NCI-H2171 (cell line): ENCODE measurements at regions not wholly inside any gene's neighbourhood (a gene's known extent, or its start where the extent isn't known, plus 50 kb on each side); places are given as distances from the start of the nearest gene placed in this dataset.
"Not testable (repeated sequence)": the region's sequence is repeated elsewhere in the genome, so short reads cannot be mapped to it uniquely, and the experiment has no call there.

Experiments used
- DNase-seq: peaks from one replicate; lab custom pipeline; 2025; lab: John Stamatoyannopoulos, UW

DNA sequence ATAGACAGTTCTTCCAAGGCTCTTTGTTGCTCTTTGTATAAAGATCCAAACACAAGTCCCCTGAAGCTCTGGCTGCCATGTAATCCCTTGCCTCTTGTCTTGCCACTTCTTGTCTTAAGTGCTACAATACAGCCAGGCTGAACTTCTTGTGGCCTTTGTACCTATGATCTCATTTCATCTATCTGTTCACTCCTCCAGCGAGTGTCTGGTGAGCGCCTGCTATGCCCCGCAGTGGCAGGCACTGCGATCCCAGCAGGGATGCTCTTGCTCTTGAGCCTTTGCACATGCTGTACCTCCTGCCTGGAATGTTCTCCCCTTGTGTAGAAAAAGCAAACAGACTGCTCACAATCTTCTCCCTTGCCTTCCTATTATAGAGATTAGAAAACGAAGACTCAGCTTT, 81.9 kb upstream of the ADPGK start:
- DNase-seq: no peak

DNA sequence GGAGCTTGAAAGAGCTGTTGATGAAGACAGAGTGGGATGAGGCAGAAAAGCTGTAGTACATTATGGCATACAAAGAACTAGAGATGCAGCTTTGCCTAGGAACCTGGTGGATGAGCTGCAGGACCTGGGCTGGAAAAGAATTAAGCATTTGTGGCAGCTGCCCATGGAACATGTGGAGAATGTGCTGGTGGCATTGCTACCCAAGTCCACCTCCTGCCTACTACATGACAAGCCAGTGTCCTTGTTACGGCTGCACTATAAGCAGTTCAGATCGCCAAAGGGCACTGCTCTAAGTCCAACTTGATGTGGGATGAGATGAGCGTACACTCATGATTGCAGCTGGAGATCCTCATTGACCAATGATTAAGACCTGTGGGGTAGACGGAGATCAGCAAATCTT, 81.1 kb upstream of the ADPGK start:
- DNase-seq: no peak

DNA sequence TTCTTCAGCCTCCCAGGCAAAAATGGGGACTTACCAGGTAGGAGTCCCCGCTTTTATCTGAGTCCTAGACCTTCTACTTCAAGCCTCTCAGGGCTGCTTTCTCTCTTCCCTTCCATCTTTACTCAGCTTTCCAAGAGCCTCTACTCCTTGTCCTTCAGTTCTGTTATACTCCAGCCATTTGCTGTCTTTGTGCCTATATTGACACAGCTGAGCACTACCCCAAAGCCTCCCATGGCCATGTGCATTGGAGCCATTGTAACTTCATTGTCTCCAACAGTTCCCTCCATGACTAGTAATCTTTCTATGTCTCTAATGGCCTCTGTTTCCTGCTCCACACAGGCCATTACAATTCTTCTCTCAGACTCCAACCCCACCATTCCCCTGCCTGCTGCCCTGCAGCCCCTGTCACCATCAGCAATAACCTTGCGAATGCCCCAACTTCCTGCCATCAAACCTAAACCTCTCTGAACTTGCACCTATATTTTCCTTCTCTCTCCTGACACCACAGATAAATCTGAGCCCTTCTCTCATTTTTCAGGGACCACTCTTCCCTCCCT, 77.9 kb upstream of the ADPGK start:
- DNase-seq: no peak

DNA sequence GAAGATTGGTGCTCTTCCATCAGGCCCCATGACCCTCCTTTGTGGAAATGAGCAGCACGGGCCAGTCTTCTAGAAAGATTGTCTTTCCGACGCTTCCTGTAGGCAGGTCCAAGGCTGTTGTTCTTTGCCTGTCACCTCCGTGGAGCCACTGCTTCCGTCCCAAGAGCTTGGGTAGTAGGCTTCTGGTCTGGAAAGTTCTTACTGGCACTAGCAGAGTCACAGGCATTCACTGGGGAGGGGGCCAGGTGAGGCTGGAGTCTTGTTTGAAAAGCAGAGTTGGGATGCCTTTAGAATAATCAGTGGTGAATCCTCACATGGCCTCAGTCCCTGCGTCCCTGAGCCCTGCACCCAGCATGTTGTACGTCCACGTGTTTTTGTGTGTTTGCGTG, 76.2 kb upstream of the ADPGK start:
- no peak for DNase-seq

DNA sequence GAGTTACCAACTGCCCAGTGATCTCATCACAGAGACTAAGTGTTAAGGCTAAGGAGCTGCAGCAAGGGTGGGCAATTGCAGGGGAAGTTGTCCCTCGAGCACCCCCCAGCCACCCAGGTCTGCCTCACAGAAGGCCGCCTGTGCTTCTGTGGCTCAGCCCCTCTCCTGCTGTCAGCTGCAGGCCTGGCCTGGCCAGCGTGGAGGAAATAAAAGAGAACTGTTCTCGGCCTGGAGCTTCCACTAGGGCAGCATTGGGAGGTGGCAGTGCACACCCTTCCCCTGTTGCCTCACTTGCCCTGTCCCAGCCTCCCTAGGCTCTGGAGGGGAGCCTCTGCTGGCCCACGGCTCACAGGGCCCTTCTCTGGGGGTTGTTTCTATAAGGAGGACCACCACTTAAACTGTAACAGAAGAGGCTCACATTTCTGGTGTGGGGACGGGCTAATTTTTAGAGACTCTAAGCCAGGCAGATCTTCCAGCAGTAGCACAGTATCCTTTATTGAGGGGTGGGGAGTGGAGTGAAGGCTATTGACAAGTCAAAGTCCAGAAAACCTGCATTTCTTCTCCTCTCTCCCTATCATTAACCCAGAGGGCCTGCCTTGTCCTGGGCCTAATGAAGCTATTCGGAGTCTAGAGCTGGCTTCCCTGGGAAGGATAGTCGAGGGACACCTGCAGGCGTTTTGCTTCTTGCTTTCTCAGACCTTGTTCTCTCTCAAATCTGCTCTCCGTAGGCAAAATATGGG, 75.6 kb upstream of the ADPGK start:
- no peak for DNase-seq

DNA sequence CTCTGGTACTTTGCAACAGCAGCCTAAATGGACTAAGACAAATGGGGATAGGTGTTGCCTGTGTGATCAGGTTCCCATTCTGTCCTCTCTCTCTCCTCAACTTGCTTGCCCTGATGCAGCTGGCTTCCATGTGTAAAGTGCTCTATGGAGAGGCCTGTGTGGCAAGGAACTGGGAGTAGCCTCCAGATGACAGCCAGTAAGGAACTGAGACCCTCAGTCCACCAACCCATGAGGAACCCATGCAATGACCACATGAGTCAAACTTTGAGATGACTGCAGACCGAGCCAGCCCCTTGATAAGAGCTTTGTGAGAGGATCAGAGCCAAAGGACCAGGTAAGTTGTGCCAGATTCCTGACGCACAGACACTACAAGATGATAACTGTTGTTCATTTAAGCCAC, 74.6 kb upstream of the ADPGK start:
- DNase-seq: no peak

GRCh38 chr15:72857331-72858063, 73.9 kb upstream of the ADPGK start:
- DNase-seq: no peak

DNA sequence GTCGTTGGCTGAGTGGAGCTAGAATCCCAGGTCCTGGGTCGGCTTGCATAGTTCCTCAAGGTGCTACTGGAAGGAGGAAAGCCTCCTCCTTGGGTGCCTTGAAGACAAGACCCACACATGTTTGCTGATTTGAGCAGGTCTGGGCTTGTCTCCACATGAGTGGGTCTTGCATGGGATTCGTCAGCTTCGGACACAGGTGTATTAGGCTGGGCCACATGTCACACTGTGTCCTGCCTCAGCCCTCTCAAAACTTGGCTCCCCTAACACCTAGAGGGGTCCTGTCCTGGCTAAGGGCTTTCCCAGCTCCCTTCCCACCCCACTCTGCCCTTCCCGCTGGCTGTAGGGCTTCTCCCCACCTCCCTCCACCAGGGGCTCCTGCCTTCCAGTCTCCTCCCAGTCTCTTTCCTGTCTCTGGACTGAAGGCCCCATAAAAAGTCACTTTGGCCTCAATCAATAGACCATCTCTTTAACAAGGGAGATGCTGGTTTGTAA, 73.0 kb upstream of the ADPGK start:
- DNase-seq: no peak

DNA sequence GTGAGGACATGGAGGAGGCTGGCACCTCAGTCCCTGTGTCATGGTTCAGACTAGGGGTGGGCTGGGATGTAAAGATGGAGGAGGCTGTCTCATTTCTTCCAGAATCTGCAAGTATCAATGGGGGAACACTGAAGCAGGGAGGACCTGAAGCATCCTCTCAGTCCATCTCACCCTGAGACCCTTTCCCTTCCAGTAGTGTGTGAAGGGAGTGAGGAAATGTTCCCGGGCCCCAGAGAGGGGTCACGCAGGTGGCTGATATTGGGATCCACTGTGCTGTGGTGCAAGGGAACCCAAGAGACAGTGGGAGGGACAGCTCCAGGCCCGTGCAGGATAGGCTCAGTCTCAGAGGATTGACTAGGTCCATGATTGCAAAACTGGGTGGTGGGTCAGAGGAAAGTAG, 72.2 kb upstream of the ADPGK start:
- DNase-seq: no peak

GRCh38 chr15:72852273-72852672, 68.7 kb upstream of the ADPGK start:
- DNase-seq: no peak

GRCh38 chr15:72851586-72851985, 68.0 kb upstream of the ADPGK start:
- no peak for DNase-seq

DNA sequence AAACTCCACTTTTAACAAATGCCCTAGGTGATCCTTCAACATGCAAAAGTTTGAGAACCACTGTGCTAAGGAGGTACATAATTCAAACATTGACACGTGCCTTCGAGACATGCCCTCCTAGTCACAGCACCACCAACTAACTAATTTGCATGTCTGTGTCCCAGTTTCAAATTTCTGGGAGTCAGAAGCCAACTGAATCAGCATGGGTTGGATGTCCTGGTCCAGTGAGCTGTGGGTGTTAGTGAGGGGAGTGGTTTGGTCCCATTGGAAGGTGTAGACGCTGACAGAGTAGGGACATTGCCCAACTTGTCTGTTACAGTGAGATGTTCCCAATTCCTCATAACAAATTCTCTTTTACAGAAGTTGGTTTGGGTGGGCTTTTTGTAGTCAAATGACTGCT, 67.3 kb upstream of the ADPGK start:
- DNase-seq: no peak

- DNase-seq: no peak
These were observed 64.2 kb upstream of the ADPGK start for GRCh38 chr15:72847806-72848205.

DNA sequence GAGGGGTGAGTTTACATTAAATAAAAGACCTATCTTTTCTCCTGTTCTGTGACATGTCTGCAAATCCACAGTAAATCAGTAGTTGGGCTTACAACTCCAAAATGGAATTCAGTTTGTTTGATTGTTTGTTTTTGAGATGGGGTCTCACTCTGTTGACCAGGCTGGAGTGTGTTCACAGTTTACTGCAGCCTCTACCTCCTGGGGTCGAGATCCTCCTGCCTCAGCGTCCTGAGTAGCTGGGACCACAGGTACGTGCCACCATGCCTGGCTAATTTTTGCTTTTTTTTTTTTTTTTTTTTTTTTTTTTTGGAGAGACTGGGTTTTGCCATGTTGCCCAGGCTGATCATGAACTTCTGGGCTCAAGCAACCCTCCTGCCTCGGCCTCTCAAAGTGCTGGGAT, 63.5 kb upstream of the ADPGK start:
- no peak for DNase-seq

DNA sequence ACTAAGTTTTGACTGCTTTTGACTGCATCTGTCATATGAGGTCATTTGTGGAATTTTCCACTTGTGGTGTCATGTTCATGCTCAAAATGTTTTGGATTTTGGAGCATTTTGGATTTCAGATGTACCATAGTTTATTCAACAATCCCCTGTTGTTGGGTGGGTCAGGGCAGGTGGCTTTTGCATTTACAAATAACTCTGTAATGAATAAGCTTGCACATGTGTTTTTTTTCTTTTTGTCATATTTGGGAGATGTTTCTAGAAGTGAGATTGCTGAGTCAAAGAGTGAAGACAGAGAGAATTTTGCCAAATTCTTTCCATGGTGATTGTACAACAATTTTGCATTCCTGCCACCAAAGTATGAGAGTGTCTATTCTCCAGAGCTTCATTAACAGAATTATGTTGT, 62.4 kb upstream of the ADPGK start:
- no peak for DNase-seq

GRCh38 chr15:72844067-72844466, 60.5 kb upstream of the ADPGK start:
- no peak for DNase-seq

DNA sequence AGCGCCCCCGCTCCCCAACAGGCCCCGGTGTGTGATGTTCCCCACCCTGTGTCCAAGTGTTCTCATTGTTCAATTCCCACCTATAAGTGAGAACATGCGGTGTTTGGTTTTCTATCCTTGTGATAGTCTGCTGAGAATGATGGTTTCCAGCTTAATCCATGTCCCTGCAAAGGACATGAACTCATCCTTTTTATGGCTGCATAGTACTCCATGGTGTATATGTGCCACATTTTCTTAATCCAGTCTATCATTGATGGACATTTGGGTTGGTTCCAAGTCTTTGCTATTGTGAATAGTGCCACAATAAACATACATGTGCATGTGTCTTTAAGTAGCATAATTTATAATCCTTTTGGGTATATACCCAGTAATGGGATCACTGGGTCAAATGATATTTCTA, 59.8 kb upstream of the ADPGK start:
- not testable (repeated sequence) for DNase-seq

GRCh38 chr15:72840114-72840513, 56.6 kb upstream of the ADPGK start:
- DNase-seq: no peak

DNA sequence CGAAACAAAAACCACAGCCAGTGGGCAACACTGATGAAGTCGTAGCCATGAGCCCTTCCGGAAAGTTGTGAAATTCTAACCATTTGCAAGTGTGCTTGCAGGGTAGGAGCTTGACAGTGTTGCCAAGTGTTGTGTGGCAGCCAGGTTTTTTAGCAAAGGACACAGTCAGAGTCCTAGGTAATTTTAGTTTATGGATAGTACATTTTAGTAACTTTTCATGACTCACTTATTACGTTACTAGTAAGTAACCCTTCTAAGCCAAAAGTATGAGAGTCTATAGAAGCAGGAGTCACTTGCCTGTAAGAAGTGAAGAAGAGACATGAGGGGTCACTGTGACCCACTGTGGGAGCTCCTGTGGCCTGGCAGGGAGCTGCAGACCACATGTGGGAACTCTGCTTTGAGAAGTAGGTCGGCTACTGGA, 54.8 kb upstream of the ADPGK start:
- DNase-seq: no peak

DNA sequence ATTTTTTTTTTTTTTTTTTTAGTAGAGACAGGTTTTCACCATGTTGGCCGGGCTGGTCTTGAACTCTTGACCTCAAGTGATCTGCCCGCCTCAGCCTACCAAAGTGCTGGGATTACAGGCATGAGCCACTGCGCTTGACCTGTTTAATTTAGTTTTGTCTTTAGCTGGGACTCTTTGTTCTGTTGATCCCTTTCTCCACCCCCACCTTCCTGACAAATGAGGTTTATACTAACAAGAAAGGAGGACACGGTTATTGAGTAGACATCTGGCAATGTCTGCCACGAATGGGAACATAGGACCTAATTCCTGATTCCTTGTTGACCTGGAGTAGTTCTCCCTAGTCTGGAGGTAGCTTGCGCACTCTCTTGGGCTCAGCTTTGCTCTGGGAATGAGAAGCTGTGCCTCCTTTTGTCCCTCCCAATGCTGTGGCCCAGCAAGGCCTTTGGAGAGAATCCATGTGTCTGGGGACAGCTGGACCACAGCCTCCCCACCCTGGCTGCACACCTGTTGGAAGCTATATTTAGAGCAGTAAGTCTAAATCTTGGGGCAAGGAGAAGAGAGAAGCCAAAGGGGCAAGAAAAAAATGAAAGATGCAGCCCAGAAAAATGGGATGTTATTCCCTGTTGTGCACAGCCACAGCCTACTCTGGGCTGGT, 53.2 kb upstream of the ADPGK start:
- no peak for DNase-seq

DNA sequence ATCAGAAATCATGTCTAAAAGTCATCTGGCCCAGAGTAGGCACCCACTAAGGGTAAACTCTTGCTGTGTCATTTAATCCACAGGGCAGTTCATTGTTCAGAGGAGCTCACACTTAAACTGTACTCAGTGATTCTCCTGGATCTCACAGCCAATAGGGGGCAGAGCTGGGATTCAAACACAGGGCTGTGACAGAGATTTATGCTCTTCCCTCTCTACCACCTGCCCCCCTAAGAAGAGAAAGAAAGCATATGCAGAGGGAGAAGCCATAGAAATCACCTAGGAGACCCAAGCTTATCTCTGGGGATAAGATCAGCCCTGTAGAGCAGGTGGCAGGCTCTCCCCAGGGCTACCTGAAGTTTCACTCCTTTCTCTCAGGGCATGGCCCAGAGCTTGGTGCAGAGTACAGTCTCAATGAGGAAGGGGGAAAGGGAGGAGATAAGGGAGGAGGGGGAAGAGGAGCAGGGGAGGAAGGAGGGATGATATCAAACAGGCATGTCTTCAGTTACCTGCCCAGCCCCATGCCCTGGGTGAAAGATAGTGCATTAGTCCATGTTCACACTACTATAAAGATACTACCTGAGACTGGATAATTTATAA, 51.8 kb upstream of the ADPGK start:
- peak; percentile 86 for DNase-seq

GRCh38 chr15:72833561-72833960, 50.0 kb upstream of the ADPGK start:
- no peak for DNase-seq
